GM21529 (cell line): ENCODE measurements at regions not wholly inside any gene's neighbourhood (a gene's known extent, or its start where the extent isn't known, plus 50 kb on each side); places are given as distances from the start of the nearest gene placed in this dataset.

Experiments
- ATAC-seq: cut with Tn5 transposase; IDR thresholded peaks from one replicate; pipeline ENCODE4 v1.9.1; 2021; ENCODE audit not compliant: unreplicated experiment

DNA sequence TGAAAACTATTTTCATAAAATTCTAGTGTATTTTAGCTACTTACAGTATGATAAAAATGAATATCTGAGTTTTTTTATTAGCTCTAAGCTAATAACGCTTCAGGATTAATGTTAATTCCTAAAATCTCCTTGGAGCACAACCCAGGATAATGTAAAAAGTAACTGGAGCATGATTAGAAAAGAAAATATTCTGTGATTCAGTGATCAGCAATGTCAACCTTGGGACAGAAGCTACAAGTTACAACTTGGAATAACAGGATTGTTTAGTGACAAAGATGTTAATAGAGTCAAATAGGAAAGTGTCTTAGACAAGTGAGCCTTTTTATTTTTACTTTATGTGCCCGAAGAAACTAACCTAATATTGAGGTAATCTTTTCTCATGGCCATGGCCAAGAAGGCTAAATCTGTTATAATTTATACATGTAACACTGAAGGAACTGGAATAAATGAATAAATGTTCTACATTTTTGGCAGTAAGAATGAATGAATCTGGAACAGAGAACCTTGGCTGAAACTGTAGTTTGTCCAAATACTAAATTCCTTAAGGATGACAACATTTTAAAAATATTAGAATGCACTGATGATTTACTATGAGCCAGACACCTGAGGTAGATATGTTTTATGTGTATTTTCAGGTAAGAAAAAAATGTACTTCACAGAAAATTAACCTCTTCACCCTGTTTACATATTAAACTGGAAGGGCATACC, 994.0 kb downstream of the GRIK2 start:
- ATAC-seq, result no peak

DNA sequence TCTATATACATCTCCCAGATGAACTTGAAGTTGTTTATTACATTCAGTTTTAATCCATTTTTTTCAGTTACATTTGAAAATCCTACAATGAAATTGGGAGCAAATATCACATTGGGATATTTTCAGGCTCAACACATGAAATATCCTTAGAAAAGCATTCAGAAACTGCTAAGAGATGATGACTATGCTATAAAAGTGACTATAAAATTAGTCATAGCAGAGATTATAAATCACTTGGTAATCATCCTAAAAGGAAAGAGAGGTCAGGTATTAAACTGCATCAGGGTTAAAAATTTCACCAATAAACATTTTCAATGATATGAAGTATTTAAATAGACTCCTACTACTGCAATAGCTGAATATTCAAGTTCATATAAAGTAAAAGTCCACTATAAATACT, 987.7 kb downstream of the GRIK2 start:
- ATAC-seq, result no peak

DNA sequence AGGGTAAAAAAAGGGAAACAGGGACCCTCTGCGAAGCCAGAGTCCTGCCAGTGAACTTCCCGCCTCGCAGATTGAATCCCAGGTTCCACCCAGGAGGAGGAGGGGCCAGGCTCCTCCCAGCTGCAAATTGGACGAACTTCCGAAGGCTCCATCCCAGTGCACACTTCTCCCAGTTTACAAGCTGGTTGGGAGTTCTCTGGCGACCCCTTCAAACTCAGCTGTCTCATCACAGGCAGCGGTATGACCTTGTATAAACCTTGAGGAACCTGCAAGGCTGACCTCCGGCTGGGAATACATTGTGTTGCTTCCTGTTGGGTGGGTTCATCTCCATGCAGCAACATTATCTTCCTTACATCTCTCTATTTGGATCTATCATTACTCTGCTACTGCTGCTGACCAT, 962.7 kb downstream of the GRIK2 start:
- no peak for ATAC-seq

DNA sequence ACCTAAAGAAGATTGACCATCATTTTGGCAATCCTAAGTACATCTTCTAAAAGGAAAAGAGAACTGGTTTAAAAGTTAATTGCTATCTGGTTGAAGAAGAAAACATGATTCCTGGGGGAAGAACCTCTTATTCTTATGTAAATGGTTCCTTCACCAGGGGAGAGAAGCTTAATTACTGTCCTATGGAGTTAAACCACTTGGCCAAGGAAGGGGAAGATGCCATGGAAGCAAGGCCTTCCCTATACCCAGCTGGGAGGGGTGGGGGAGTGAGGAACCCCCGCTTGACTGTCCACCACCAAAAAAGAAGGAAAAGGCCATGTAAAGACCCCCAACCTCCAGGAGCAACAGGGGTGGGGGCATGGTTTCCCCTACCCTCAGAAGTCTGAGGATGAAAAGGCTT, 962.1 kb downstream of the GRIK2 start:
- ATAC-seq, result no peak

DNA sequence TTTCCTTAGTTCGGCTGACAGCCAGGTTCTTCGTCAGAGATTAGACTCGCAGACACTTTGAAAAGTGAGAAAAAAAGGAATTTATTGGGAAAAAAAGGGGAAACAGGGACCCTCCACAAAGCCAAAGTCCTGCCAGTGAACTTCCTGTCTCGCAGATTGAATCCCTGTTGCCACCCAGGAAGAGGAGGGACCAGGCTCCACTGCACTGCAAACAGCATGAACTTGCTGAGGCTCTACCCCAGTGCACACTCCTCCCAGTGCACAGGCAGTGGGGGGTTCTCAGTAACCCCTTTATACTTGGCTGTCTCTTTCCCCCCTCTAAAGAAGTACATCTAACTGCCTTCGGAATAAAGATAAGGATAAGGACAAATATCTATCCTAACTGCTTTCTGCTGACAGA, 959.0 kb downstream of the GRIK2 start:
- ATAC-seq, result no peak

DNA sequence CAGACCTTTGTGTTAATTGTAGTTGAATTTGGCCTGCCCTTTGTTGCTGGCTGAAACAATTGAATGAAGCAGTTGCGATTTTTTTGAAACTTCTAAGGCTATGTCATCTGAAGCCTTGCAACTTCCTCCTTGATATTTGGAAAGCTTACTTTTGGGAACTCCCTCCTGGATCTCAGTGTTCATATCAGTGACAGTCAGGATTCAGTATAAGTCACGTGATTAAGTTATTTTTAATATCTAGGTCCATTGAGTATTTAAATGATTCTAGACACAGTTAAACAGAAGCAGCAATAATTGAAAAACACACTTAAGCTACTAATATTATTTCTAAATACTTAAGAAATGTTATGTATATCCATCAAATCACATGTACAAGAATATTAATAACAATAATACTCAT, 951.3 kb downstream of the GRIK2 start:
- no peak for ATAC-seq

DNA sequence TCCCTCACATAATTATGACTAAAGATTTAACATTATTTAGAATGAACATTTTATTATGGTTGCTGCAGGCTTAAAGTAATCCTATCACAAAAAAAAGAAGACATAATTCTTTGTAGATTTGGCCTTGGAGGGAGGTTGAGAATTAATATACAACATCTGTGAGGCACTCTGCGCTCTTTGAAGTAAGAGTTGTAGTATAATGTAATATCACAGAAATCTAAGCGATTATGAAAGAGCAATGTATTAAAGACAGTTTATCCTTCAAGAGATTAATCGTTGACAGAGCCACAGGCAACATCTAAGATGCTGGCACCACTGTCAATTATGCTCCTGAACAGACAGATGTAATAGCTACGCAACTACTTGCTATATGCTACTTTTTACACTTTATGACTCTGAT, 946.8 kb downstream of the GRIK2 start:
- no peak for ATAC-seq

DNA sequence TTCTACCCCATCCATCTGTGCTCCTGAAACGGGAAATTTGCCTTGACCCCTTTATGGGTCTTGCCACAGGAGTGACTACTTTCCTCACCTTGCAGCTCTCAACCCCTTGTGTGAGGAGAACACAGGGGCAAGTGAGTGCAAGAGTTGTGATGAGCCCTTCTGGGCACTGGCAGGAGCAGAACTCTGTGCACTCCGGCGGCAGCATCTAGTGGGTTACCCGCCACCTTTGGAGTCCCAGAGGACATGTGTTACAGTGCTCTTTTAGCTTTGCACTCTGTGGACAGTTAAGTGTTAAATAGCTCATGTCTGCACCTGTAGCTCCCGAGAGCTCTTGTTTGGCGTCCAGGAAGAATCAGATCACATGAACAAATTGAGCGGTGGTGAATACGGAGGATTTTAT, 940.2 kb downstream of the GRIK2 start:
- no peak for ATAC-seq

DNA sequence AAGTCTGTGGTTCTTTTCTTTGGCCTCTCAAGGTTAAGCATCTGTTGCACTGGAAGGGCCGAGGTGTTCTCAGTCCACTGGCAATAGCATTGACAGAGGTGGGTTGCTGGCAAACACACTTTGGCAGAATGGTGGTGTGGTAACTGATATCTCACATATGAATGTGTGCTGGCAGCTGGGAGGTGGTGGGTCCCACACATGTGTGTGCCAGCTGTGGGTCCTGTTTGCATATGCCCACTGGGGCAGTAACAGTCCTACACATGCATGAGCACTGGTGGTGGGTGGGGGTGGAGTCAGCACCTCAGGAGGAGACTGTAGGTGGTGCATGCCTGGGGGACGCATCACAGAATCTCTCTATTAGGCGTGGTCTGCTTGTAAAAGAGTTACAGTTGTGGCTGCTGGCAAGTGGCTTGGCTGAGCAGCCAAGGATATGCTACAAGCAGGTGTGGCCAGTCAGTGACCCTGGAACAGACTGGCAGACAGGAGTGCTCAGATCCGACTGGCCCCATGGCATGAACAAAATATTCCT, 934.3 kb downstream of the GRIK2 start:
- ATAC-seq, result no peak

DNA sequence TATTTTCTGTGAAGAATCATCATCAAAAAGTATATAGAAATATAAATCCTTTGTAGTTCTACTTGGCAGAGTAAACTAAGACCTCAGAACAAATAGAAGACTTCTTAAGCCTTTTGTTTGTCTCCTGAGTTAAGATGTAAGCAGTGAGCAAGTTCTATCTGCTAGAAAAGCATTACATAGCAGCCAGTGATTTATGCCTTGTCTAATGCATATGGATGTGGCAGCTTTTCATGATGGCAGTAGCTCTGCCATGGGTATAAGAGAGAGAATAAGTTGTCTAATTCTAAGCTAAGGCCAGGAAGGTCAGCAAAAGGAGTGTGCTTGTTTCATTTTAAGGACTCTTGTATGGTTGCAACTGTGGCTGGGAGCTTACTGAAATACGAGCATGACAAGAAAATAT, 920.2 kb downstream of the GRIK2 start:
- no peak for ATAC-seq

DNA sequence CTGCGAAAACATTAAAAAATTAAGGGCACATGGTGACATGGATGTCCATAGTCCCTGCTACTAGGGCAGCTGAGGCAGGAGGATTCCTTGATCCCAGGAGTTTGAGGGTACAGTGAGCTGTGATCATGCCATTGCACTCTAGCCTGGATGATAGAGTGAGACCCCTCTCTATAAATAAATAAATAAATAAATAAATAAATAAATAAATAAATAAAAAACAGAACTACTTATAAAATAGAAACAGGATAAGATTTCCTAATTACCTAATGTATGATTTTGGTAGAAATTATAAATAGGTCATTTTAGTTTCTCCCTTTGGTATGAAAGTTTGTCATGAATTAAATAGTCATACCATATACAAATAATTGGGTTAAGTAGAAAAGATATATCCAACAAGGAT, 916.2 kb downstream of the GRIK2 start:
- no peak for ATAC-seq

DNA sequence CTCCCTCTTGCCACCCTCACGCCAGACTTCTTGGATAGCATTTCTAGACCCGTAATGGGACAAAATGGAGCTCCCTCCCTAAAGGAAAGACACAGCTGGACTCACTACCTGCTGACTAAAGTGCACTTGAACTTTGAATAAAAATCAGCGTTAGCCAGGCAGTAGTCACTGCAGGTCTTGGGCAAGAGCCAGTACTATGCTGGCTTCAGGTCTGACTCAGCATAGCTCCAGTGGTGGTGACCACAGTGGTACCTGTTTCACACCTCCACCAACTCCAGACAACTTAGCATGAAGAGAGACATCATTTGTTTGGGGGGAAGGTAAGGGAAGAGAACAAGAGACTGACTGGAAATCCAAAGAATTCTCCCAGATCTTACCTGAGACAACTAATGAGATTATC, 906.8 kb downstream of the GRIK2 start:
- ATAC-seq, result no peak

DNA sequence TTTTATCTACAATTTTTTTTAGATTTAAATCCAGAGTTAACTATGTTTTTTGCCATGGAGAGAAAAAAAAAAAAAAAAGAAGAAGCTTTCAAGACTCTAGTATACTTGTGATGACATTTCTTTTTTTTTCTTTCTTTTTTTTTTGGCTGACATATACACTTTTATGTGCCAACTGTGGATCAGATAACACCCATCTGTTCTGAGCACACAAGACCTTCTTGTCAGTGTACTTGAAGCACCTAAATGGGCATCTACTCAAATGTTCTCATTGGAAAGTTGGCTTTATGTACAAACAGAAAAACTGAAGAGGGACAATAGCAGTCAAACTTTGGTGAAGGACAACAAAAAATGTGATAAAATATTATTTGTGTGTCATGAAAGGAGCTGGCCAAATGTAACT, 904.5 kb downstream of the GRIK2 start:
- no peak for ATAC-seq
